COLO668 (cell line): ENCODE measurements at regions not wholly inside any gene's neighbourhood (a gene's known extent, or its start where the extent isn't known, plus 50 kb on each side); places are given as distances from the start of the nearest gene placed in this dataset.

ENCODE experiments used
- DNase-seq: peaks from one replicate; lab custom pipeline; 2025; ENCODE audit not compliant: unreplicated experiment; lab: John Stamatoyannopoulos, UW

DNA sequence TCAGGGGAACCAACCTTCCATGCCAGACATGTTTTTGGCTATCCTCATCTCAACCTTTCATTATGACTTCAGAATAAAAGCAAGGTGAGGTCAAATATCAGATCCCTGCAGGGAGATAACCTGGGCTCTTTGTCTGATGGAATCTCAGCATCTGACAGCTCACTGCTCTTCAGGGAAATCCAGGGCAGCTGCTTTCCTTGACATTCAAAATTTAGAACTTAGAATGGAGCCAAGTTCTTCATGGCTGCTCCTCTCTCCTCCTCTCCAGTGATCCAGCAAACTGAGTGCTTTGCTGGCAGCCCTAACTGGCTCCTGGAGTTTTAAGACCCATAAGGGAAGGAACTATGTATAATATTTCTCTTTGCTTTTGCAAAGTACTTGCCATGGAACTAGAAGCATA lies 716.3 kb downstream of the TSN start:
- DNase-seq = no peak

GRCh38 chr2:122478117-122478516 lies 722.7 kb downstream of the TSN start:
- no peak for DNase-seq

GRCh38 chr2:122478771-122479170 lies 723.3 kb downstream of the TSN start:
- no peak for DNase-seq

DNA sequence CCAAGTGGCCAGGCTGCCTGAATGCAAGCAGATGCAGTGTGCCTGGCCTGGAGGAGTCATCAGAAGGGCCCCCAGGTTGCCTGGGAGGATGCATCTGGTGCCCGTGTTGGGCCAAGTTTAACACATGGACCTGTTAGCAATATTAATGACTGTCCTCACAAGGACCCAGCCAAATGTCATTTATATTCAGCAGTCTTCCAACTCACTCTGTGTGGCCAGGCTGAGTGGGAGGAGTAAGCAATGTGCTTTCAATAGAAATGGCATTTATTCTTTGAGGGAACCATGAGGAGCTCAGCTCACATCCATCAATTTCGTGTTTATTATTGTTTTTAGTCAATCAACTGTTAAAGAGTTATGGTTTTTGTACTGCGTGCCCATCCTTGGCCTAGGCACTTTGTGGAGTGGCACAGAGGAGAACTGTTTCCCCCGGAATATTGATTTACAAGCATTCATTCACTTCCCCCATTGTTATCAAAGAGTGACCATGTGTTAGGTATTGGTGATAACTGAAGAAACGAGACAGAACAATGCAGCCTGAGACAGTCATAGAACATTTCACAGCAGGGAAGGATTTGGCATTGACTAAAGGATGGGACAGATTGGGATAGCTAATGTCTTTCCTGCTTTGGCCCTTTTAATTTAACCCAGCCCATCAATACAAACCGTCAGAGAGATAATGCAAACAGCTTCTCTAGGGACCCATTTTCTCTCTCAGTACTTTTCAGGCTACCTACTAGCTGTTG lies 725.2 kb downstream of the TSN start:
- no peak for DNase-seq

DNA sequence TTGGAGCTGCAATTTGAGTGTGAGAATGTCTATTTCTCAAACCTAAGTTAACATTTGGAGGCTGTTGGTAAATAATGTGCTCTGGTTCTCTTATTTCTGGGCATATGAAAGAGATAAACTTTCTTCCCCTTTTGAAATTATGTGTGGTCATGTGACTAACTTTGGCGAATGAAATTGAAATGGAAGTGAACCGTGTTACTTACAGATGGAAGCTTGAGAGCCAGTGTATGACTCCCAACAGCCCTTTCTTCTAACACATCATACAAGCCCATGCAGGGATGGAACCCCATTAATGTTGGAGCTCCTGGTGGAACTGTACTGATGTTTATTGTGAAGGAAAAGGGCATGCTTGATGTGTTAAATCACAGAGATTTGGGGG lies 725.8 kb downstream of the TSN start:
- no peak for DNase-seq

- DNase-seq = no peak
These were observed 726.3 kb downstream of the TSN start for GRCh38 chr2:122481717-122482116.

GRCh38 chr2:122486086-122486485 lies 730.6 kb downstream of the TSN start:
- DNase-seq = no peak

- DNase-seq = no peak
These were observed 731.4 kb downstream of the TSN start for GRCh38 chr2:122486705-122487415.

DNA sequence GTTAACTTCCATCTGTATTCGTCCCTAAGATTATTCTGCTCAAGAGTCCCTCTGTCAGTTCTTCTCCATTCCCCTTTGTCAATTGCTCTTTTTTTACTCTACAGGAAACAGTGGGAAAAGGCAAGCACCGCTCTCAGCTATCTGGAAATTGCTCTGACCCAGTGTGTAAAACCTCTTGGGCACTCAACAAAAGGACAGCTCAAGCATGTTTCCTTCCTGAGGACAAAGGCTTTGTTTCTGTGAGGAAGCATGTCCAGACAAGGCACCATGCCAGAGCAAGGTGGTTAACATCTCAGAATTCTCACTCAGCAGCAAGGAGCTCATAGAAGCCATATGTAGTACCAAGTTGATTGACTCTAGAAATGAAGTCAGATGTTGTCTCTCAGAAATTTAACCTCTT lies 735.6 kb downstream of the TSN start:
- no peak for DNase-seq

GRCh38 chr2:122500316-122501105 lies 745.1 kb downstream of the TSN start:
- no peak for DNase-seq

GRCh38 chr2:122506620-122507019 lies 751.2 kb downstream of the TSN start:
- no peak for DNase-seq

- DNase-seq = no peak
These were observed 751.8 kb downstream of the TSN start for GRCh38 chr2:122507261-122507660.

GRCh38 chr2:122512091-122512490 lies 756.6 kb downstream of the TSN start:
- no peak for DNase-seq

DNA sequence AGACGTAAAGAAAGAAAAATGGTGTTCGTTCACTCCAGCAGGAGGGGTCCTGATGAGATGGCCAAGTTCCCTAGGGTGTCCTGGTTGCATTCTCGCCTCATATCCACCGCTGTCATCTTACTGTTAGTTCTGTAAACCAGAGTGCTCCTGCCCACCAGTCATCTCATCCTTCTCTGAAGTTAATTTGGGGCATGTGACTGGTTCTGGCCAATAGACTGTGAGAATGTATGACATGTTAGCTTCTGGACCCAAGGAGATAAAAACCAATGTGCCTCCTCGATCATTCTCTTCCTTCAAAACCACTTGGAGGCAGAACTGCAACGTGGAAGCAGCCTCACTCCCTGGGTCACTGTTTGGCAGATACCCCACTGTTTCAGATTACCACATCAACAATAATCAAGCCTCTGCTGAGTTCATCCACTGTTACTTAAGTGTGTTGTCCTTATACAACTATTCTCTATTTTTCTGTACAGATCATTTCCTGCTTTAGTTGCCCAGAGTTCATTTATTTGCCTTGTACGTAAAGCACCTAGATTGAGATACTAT lies 759.1 kb downstream of the TSN start:
- peak; percentile 13 for DNase-seq

DNA sequence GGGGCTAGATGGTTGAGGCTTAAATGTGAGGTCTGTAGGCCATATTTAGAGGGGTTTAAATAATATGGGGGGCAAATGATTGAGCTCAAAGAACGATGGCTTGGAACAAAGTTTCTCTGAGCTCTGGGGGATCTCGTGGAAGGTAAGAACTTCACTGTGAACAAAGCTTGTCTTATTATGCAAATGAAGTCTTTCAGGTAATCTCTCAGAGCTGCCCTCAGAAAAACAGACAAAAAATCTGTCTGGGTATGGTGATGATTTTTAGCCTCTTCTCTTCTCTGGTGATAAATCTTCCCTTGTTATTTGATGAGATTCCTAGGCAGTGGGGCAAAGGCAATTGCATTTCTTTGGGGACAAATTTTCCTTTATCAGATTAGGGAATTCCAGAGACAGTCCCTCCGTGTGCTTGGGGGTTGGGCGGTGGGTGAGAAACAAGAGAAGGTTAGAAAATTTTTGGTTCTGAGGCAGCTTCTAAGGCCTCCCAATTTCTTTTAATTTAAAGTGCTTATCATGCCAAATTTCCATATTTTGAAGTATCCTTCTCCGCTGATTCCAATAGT lies 760.4 kb downstream of the TSN start:
- DNase-seq = no peak

- no peak for DNase-seq
These were observed 761.3 kb downstream of the TSN start for GRCh38 chr2:122516775-122517174.

DNA sequence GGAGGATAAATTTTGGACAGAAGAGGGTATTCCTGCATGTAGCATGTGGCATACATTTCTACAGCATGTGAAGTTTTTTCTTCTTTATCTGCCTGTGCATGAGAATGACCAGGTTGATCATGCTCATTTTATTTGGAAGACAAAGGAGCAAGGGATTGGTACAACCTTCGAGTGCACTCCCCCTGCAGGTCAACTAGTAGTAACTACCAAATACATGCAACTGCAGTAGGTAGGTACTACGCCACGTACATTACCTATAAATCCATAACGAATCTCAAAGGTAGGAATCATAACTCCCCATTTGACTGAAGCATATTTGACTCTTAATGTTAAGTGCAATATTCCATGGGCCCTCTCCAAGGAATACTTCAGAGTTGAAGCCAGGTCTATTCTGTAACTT lies 763.9 kb downstream of the TSN start:
- no peak for DNase-seq

DNA sequence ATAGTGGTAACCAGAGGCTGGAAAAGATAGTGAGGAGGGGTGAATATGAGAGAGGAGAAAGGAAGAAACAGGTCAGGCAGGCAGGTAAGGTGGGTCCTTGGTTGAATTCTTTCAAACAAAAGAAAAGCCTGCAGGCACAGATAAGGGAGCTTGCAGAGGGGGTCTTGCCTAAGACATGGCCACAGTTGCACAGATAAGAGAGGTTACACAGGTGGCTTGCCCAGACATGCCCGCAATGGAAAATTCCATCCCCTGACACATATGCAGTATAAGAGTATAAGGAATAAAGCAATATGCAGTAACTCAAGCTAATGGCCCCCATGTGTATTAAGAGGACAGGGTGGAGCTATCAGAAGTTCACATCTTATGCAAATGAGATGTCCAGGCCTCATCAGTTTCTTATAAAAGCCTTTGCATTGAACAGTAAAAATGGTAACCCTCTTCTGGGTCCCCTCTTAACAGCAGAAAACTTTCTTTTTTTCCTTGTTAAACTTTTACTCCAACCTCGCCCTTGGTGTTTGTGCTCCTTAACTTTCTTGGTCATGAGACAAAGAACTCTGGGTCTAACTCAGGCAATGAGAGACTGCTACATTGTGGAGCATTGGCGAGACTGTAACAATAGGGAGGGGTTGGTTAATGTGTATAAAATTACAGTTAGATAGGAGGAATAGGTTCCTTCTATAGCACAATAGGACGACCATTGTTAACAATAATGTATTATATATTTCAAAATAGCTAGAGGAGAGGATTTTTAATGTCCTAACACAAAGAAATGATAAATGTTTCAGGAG lies 764.6 kb downstream of the TSN start:
- no peak for DNase-seq

GRCh38 chr2:122523143-122523542 lies 767.7 kb downstream of the TSN start:
- DNase-seq = no peak

- no peak for DNase-seq
These were observed 768.5 kb downstream of the TSN start for GRCh38 chr2:122523981-122524380.

DNA sequence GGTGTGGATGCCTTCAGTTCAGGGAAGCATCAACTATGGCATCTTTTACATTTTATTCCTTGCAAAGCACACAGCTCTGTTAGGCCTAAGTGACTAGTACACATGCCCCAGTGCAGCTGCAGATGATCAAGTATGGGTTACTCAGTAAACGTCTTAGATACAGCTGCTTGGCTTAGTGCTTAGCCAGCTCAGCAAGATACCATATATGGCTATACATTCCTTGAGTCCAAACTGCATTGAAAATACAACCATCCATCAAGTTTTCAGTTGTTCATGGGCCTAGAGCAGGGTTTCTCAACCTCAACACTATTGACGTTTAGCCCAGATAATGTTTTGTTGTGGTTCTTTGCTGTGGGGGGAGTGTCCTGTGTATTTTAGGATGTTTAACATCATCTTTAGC lies 769.9 kb downstream of the TSN start:
- no peak for DNase-seq
